ENCODE measurements at regions not wholly inside any gene's neighbourhood (a gene's known extent, or its start where the extent isn't known, plus 50 kb on each side); places are given as distances from the start of the nearest gene placed in this dataset.
"Not testable (repeated sequence)": the region's sequence is repeated elsewhere in the genome, so short reads cannot be mapped to it uniquely, and the experiment has no call there.

DNA sequence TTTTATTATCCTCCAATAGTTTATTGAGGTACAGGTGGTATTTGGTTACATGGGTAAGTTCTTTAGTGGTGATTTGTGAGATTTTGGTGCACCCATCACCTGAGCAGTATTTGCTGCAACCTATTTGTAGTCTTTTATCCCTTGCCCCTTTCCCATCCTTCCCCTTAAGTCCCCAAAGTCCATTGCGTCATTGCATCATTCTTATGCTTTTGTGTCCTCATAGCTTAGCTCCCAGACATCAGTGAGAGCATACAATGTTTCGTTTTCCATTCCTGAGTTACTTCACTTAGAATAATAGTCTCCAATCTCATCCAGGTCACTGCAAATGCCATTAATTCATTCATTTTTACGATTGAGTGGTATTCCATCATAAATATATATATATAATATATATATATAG, 229.9 kb upstream of the TFPI start:
- not testable (repeated sequence) for DNase-seq

- DNase-seq: no peak
These were observed 245.4 kb upstream of the TFPI start for GRCh38 chr2:187799601-187800000.

DNA sequence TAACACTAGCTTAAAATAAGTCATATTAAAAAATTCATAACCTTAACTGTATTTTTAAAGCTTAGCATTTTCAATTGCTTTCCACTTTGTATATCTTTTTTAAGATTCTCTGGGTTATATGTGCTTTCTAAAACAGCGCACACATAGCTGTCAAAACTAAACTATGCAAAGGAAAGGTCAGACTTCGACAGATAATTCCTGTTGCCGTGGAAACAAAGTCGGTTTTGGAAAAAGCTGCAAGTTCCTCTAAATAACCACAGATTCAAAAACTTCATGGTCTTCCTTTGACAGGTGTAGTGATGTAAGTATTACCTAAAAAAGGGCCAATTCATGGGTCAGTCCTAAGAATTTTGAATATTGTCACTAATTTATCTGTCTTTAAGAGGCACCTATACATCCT, 249.6 kb upstream of the TFPI start:
- no peak for DNase-seq

DNA sequence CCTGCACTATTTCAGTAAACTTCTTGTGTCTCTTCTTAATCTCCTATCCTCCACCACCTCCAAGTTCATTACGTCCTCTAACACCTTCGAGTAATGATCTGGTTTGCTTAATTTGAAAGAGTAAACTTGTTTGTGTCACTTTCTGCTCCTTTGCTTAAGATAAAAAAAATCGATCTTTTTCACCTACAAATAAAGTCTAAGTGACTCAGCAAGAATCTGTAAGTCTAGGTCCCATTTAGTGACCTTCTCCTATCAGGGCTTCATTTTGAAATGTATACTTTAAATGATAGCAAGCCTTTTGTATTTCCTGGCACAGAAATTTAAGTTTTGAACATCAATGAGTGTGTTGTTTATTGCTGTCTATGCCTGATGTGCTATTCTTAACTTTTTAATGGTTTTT, 260.9 kb upstream of the TFPI start:
- no peak for DNase-seq

DNA sequence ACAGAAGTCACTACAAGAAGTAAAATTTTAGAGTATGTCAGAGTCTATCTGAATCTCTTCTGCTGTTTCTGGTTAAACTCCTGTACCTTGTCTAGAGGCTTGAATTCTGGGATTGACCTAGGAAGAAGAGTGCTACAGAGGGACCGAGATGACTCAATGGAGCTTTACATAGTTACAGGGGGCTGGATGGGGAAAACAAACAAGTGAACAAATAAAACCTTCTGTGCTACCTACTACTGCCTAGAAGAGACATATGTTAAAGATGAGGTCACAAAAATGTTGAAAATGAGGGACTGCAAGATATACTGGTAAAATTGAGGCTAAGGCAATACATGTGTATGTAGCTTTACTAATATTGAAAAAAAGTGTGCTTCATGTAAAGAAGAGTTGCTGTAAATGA, 265.4 kb upstream of the TFPI start:
- DNase-seq: no peak

DNA sequence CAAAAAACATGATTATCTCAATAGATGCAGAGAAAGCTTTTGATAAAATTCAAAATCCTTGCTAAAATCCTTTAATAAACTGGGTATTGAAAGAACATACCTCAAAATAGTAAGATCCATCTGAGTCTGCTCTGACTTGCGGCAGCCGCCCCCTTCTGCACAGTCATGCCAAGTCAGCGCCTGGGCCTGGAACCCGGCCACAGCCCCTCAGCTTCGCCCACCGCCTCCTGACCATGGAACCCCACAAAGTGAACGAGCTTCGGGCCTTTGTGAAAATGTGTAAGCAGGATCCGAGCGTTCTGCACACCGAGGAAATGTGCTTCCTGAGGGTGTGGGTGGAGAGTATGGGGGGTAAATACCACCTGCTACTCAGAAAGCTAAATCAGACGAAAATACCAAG, 270.9 kb upstream of the TFPI start:
- DNase-seq: no peak

DNA sequence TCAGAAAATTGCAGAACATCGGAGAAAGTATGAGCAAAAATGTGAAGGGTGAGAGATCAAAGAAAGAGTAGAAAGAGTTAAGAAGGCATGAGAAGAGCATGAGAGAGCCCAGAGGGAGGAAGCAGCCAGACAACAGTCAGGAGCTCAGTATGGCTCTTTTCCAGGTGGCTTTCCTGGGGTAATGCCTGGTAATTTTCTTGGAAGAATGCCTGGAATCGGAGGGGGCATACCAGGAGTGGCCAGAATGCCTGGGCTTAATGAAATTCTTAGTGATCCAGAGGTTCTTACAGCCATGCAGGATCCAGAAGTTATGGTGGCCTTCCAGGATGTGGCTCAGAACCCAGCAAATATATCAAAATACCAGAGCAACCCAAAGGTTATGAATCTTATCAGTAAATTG, 271.8 kb upstream of the TFPI start:
- no peak for DNase-seq

DNA sequence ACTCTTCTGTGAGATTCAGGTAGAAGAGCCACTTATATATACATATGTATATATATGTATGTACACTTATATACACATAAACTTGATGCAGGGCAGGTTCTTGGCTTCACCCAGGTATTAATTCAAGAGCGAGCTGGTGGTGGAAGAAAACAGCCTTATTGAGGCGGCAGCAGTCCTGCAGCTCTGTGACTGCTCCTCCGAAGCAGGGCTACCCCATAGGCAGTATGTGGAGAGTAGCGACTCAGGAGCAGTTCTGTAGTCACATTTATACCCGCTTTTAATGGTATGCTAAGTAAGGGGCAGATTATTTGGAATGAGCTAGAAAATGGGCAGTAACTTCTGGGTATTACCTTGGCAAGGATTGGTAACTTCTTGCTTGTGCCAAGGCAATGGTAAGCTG, 280.6 kb upstream of the TFPI start:
- DNase-seq: no peak

GRCh38 chr2:187838690-187839089, 284.5 kb upstream of the TFPI start:
- no peak for DNase-seq

DNA sequence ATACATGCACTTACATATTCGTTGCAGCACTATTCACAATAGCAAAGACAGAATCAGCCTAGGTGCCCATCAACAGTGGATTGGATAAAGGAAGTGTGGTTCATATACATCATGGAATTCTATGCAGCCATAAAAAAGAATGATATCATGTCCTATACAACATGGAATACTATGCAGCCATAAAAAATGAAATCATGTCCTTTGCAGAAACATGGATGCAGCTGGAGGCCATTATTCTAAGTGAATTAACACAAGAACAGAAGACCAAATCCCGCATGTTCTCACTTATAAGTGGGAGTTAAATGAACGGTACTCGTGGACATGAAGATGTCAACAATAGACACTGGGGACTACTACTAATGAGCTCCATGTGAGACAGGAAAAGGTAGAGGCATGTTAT, 288.1 kb upstream of the TFPI start:
- DNase-seq: no peak

DNA sequence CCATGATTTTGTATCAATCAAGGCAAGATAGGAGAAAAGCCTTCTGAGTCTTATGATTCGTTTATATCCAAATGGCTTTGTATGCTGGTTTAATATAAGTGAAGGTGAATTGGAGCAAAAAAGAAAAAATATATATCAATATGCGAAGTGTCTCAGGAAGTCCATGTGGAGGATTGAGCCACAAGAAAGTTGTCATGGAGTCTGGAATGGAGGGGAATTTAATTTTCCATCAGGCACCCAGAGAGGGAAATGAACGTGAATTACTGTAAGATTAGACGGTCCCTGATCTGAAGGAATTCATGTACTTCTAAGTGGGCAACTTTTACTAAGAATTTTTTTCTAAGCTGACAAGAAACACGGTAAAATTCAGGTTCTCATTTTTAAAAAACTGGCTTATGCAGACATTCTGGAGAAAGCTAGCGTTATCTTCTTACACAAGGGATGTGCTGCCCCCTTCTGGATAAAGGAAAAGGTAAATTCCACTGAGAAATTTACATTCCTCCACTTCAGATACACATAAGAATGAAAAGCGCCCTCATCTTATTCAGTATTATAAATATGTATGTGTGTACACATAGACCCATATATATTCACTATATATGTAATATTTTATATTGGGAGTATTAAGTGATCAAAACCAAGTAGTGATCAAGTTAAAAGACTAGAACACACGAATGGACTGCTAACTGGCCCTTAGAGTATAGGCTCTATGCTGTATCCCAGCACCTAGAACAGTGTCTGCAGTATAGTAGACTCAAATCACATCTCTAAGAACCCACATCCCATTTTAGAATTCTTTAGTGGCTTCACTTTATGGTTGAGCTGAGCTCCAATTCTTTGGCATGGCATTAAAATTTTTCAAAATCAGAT, 289.0 kb upstream of the TFPI start:
- DNase-seq: peak; percentile 59

- DNase-seq: no peak
These were observed 293.3 kb upstream of the TFPI start for GRCh38 chr2:187847245-187848208.

DNA sequence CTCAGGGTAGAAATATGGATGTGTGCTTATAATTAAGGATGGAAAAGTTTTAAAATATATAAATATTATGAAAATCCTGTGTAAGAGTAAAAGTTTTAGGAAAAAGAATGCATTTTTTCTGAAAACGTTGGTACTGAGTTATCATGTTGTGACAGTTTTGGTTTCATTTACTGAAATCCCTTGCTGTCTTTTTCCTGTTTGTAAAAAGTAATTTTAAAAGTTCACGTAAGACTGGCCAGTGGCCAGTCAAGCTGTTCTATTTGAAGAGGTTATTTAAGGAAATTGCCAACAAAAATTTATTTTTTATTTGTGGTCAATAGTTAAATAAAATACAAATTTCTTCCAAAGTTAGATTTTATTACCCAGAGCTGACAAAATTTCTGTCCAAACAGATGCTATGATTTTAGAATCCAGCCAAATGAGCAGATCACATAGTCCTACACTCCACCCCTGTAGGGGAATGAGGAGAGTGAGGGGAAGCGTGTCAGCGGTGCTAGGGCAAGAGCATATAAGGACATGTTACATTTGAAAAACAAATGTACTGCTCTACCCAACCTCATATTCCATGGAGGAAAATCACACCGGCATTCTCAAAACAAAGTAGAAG, 297.8 kb upstream of the TFPI start:
- DNase-seq: no peak

DNA sequence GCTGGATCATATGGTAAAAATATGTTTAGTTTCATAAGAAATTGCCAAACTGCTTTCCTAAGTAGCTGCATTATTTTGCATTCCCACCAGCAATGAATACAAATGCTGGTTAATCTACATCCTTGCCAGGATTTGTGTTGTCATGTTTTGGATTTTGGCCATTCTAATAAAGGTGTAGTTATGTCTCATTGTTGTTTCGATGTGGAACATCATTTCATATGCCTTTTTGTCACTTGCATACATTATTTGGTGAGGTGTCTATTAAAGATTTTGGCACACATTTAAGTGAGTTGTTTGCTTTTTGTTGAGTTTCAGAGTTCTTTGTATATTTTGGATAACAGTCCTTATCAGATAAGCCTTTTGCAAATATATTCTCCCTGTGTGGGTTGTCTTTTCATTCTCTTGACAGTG, 299.2 kb upstream of the TFPI start:
- DNase-seq: no peak

DNA sequence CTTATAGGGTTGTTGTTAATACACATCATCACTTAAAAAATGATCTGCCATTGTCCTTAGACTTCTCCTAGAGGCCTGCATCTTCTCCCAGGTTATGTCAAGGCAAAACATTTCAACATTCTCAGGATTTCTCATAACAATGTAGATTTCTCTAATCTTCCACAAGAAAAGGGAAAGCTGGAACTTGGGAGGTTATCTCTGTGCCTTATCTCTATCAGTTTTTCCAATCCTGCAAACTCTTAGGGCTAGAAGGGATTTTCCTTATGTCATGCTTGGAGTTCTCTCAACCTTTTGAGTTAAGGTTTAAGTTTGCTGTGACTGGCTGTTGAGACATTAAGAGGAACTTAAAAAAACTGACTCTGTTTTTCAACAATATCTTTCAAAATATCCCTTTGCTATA, 300.6 kb upstream of the TFPI start:
- no peak for DNase-seq

DNA sequence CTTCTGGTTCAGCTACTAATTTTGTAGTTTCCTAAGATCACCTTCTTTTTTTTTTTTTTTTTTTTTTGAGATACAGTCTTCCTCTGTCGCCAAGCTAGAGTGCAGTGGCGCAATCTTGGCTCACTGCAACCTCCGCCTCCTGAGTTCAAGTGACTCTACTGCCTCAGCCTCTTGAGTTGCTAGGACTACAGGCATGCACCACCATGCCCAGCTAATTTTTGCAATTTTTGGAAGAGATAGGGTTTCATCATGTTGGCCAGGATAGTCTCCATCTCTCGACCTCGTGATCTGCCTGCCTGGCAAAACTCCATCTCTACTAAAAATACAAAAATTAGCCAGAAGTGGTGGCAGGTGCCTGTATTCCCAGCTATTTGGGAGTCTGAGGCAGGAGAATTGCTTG, 301.5 kb upstream of the TFPI start:
- no peak for DNase-seq

GRCh38 chr2:187857826-187858225, 303.6 kb upstream of the TFPI start:
- no peak for DNase-seq

GRCh38 chr2:187862715-187863114, 308.5 kb upstream of the TFPI start:
- no peak for DNase-seq

- no peak for DNase-seq
These were observed 310.8 kb upstream of the TFPI start for GRCh38 chr2:187865025-187865424.

DNA sequence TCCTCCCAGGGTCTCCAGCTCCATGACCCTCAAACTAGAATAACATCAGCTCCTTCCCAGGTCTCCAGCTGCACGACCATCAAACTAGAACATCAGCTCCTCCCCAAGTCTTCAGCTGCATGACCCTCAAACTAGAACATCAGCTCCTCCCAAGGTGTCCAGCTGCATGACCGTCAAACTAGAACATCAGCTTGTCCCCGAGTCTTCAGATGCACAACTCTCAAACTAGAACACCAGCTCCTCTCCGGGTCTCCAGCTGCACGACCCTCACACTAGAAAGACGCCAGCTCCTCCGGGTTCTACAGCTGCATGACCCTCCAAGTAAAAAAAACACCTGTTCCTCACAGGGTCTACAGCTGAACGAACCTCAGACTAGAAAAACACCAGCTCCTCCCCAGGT, 312.9 kb upstream of the TFPI start:
- DNase-seq: no peak

GRCh38 chr2:187869195-187869594, 315.0 kb upstream of the TFPI start:
- no peak for DNase-seq

- no peak for DNase-seq
These were observed 317.3 kb upstream of the TFPI start for GRCh38 chr2:187871506-187871905.

DNA sequence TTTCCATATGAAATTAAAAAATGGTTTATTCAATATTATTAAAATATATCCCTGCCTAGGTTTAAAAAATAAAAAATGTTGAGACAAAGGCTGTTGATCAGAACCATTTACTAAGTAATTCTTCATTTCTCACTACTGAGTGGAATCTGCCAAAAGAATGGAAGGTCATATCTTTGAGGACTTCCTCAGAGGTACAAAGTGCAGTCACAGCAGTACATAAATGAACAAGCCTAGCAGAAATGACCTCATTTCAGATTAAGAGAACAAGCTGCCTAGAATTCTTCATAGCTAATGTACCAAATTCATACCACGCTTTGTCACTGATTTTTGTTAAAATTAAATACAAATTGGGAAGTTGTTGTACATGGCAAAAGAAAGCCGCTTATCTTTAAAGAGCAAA, 318.9 kb upstream of the TFPI start:
- DNase-seq: no peak

- DNase-seq: no peak
These were observed 320.6 kb upstream of the TFPI start for GRCh38 chr2:187874786-187875185.

Measured in HCEC 1CT (cell line).